IPS-18c (cell line): ENCODE measurements at regions not wholly inside any gene's neighbourhood (a gene's known extent, or its start where the extent isn't known, plus 50 kb on each side); places are given as distances from the start of the nearest gene placed in this dataset.

Experiments used
- H3K4me3 ChIP-seq: 2 replicates; pipeline ENCODE4 v1.7.0; 2013; ENCODE audit warnings: low read depth, mild to moderate bottlenecking, low read length, moderate library complexity; ENCODE audit not compliant: insufficient read depth
- H3K9me3 ChIP-seq: one replicate; pipeline ENCODE4 v1.6.1; 2013; ENCODE audit warnings: mild to moderate bottlenecking, low read length, moderate library complexity; ENCODE audit not compliant: control insufficient read depth, insufficient read depth

- Histone ChIP-seq H3K9me3 (no peaks in the 10 kb centered on the region), H3K4me3 (no peak overlapping the region)
These were observed 198.5 kb downstream of the C6orf118 start for GRCh38 chr6:165110860-165111259.

GRCh38 chr6:165109011-165109410, 200.4 kb downstream of the C6orf118 start:
- Histone ChIP-seq H3K9me3 (no peaks in the 10 kb centered on the region), H3K4me3 (no peak overlapping the region)

DNA sequence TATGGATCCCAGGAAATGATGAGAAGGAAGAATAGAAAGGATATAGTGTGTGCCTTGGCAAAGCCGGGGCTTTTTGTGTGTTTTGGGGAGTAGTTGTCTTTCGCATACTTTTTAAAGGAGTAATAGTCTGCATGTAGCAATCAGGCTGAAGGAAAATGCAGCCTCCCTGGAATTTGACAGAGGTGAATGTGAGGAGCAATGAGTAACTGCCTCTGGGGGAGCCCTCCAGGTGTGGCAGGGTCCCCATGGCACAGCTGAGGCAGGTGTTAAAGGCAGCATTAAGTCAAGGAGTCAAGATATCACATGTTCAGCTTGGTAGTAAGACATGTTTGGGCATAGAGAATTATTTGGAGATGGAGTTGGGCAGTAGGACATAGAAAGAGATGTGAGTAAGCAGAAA, 203.1 kb downstream of the C6orf118 start:
- Histone ChIP-seq H3K4me3 (no peak overlapping the region), H3K9me3 (no peaks in the 10 kb centered on the region)

GRCh38 chr6:165098165-165098564, 211.2 kb downstream of the C6orf118 start:
- Histone ChIP-seq H3K4me3 (no peak overlapping the region), H3K9me3 (no peaks in the 10 kb centered on the region)

GRCh38 chr6:165096868-165097267, 212.5 kb downstream of the C6orf118 start:
- Histone ChIP-seq H3K9me3 (no peaks in the 10 kb centered on the region), H3K4me3 (no peak overlapping the region)

- no peak overlapping the region for H3K4me3 ChIP-seq
- no peaks in the 10 kb centered on the region for H3K9me3 ChIP-seq
These were observed 213.2 kb downstream of the C6orf118 start for GRCh38 chr6:165096209-165096608.

GRCh38 chr6:165092881-165093595, 216.4 kb downstream of the C6orf118 start:
- Histone ChIP-seq H3K9me3 (no peaks in the 10 kb centered on the region), H3K4me3 (no peak overlapping the region)

DNA sequence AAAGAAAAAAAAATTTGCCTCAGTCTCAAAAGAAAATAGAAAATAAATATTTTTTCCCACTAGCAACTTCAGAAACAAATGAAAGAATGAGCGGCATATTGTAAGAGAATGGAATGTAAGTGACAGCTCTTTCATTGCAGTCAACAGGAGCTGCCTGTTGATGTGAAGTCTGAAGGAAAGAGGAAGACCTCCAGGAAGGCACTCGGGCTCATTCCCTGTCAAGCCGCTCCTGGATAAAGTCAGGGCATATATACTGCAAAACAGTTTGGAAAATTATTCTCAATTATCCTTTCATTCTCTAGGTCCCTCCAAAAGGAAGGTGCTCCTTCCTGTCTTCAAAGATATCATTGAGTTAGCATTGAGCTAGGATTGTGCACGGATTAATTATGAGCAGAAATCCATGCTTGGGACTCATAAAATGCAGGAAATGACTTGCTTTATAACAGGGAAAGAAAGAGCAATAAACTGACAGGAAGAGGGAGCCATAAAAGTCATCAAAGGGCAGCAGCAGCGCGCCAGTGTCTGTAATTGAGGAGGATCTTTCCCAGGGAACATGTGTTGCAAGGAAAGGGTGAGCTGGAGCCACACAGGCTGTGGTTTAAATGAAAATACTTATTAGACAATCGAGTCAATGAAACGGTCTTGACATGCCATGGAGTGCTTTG, 218.2 kb downstream of the C6orf118 start:
- Histone ChIP-seq H3K4me3 (no peak overlapping the region), H3K9me3 (no peaks in the 10 kb centered on the region)

DNA sequence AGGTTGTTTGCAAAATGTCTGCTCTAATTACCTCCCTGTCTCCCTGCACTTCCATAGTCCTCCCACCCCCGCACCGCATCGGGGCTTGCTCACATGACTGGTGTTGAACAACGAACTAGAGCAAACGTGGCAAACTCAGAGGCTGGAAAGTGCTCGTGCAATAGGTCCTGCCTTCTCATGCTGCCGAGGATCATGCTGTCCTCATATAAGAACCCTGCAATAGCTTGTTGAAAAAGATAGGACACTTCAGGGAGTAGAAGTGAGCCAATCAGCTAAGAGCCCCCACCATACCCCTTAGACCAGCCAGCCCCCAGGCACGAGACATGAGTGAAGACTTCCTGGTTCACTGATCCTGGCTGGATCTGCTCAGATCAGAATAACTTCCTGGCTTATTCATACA, 219.2 kb downstream of the C6orf118 start:
- no peaks in the 10 kb centered on the region for H3K9me3 ChIP-seq
- no peak overlapping the region for H3K4me3 ChIP-seq

GRCh38 chr6:165086814-165087213, 222.6 kb downstream of the C6orf118 start:
- Histone ChIP-seq H3K9me3 (no peaks in the 10 kb centered on the region), H3K4me3 (no peak overlapping the region)

- H3K9me3 ChIP-seq, result no peaks in the 10 kb centered on the region
- no peak overlapping the region for H3K4me3 ChIP-seq
These were observed 226.8 kb downstream of the C6orf118 start for GRCh38 chr6:165082636-165083035.

GRCh38 chr6:165081944-165082532, 227.4 kb downstream of the C6orf118 start:
- Histone ChIP-seq H3K4me3 (no peak overlapping the region), H3K9me3 (no peaks in the 10 kb centered on the region)

DNA sequence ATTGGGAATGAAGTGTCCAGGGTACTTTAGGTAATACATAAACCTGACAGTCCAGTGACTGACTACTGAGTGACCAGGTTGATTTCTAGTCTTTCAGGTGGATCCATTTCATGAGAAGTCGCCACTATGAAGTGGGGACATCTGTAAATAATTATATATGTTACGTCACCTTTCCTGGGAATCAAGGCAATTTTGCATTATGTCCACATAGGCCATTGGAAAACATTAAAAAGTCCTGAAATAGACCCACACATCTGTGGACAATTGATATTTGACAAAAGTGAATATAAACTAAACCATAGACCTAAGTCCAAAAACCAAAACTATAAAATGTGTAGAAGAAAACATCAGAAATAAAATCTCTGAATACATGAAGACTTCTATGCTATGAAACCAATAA, 231.5 kb downstream of the C6orf118 start:
- Histone ChIP-seq H3K9me3 (no peaks in the 10 kb centered on the region), H3K4me3 (no peak overlapping the region)

- Histone ChIP-seq H3K4me3 (no peak overlapping the region), H3K9me3 (no peaks in the 10 kb centered on the region)
These were observed 237.5 kb downstream of the C6orf118 start for GRCh38 chr6:165071906-165072305.

DNA sequence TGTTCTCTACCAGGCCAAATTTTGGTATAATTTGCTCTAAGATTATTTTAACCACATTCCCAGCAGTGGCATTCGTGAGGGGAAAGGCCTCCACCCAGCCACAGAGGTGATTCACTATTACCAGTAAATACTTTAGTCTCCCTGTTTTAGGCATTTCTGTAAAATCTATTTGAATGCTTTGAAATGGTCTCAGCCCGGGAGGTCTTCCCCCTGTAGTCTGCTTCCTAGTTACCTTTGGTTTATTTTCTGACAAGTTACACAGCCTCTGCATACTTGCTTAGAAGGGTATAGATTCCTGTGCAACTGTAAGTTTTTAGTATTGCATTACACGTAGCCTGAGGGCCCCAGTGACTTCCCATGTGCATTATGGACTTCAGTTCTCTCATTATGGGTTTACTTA, 248.7 kb downstream of the C6orf118 start:
- H3K4me3 ChIP-seq, result no peak overlapping the region
- no peaks in the 10 kb centered on the region for H3K9me3 ChIP-seq

DNA sequence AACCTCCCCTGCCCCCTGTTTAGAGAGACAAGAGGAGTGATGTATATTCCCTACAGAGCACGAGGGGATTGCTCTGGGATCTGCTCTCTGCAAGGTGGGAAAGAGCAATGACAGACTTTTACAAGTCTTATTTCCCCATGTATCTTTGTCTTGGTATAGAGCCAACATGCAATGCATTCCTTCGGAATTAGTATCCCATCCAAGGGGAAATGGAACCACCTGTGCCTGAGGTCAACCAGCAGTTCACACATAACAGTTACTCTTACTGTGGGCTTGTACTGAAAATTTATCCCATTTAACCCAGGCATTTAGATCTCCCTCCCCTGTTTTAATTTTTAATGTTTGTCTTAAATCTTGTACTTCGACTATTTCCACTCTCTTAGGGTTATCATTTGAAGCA, 250.4 kb downstream of the C6orf118 start:
- no peak overlapping the region for H3K4me3 ChIP-seq
- H3K9me3 ChIP-seq, result no peaks in the 10 kb centered on the region

DNA sequence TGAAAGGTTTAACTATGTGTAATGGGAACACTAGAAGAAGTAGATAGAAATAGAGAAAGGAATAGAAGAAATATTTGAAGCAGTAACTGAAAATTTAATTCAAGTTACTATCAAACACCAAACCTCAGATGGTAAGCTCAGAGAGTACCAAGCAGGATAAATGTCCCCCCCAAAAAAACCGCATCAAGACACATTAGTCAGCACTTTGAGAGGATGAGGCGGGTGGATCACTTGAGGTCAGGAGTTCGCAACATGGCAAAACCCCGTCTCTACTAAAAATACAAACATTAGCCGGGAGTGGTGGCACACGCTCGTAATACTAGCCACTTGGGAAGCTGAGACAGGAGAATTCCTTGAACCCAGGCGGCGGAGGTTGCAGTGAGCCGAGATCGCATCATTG, 253.1 kb downstream of the C6orf118 start:
- H3K9me3 ChIP-seq, result no peaks in the 10 kb centered on the region
- no peak overlapping the region for H3K4me3 ChIP-seq

DNA sequence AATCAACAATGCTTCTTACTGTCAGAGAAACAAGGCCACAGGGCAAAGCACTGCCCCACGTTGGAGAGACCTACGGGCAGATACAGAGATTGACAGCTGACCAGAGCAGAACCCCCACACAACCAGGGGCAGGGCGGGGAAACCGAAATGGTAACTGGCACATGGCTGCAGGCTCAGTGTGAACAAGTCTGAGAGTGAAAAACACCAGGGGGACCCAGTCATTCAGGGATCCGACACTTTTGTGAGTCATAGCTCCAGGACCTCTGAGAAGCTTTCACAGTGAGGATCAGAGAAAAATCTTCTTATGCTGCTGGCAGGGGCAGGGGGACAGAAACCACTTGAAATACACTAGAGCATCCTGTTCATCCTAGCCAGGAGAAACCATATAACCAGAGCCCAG, 254.2 kb downstream of the C6orf118 start:
- Histone ChIP-seq H3K4me3 (no peak overlapping the region), H3K9me3 (no peaks in the 10 kb centered on the region)
